ENCODE measurements at regions not wholly inside any gene's neighbourhood (a gene's known extent, or its start where the extent isn't known, plus 50 kb on each side); places are given as distances from the start of the nearest gene placed in this dataset.

- no peak for DNase-seq
These were observed 83.2 kb upstream of the DIO3 start for GRCh38 chr14:101478096-101478495.

GRCh38 chr14:101478796-101479410, 82.4 kb upstream of the DIO3 start:
- DNase-seq: no peak

GRCh38 chr14:101480022-101480746, 81.1 kb upstream of the DIO3 start:
- no peak for DNase-seq

DNA sequence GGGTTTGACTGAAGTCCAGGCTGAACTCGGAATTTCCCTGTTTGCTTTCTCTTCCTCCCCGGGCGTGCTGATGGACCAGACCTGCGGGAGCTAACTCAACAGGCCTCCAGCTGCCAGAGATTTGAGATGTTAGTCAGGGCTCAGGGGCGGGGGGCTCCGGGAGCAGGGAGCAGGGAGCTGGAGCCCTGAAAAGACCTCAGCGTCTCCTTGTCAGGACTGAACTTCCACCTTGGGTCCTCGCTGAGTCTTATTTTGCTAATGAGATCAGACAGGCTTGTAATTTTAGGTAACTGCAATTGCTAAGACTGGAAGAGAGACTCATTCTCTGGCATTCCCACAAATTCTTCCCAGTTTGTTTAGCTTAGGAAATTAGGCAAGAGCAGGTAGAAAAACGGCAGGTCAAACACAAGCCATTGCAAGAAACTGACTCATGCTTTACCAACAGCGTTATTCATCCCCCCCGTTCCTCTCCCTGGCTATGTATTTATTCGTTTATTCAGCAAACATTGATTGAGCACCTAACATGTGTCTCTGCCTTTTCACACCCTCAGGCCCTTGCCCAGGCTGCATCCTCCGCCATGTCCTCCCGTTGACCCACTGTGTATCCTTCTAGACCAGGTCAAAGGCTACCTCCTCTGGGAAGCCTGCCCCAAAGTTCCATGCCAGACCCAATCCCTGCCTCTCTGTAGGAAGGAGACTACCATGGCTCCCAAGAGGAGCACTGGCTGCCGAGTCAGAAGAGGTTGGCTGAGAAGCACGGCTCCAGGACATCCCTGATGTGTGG, 80.4 kb upstream of the DIO3 start:
- DNase-seq: peak; percentile 38

DNA sequence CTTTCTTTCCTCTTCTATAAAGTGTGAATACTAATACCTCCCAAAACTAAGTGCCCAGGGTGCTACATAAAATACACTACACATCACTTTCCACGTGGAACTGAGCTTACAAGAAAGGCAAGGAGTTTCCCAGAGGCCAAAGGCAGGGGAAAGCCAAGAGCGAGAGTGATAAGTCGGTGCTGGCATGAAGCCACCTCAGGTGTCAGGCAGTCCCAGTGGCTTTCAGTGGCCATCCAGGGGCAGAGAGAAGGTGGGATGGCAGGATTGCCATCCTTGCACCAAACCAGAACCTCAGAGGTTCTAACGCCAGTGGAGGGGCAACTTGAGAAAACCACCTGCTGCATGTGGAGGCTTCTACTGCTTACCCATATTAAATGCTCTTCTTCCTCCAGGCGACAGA, 79.7 kb upstream of the DIO3 start:
- no peak for DNase-seq

GRCh38 chr14:101482066-101482465, 79.2 kb upstream of the DIO3 start:
- DNase-seq: no peak

DNA sequence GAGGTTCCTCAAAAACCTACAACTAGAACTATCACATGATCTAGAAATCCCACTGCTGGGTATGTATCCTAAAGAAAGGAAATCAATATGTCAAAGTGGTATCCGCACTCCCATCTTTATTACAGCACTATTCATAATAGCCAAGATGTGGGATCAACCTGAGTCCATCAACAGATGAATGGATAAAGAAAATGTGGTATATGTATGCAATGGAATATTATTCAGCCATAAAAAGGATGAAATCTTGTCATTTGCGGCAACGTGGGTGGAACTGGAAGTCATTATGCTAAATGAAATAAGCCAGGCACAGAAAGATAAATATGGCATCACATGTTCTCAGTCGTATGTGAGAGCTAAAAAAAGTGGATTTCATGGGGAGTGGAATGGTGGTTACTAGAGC, 77.5 kb upstream of the DIO3 start:
- DNase-seq: no peak

DNA sequence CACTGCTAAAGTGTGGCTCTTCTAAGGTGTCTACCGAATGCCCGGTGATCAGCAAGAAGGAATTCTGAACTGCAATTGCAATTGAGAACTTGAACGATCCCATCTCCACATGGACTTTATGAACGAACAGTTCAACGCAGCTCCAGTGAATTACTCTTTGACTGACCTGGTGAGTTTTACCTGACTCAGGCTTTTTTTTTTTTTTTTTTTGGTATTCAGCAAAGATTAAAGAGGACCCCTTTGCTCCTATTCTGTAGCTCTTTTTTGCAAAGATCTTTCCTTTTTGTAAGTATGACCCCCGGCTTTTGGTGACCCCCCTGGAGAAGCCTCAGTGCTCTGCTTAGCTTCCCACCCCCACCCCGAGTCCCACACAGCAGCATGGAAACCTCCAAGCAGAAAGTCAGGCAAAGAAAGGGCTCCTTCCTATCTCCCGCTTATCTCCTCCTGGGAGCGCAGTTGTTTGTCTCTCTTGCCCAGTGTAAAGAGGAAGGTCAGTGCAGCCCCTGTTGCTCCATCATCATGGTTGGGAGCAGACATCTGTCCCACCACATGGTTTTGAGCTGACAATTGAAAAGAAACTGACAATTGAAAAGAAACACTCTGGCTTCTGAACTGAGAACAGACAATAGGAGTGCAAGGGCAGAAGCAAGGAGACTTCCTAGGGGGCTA, 72.1 kb upstream of the DIO3 start:
- DNase-seq: no peak

DNA sequence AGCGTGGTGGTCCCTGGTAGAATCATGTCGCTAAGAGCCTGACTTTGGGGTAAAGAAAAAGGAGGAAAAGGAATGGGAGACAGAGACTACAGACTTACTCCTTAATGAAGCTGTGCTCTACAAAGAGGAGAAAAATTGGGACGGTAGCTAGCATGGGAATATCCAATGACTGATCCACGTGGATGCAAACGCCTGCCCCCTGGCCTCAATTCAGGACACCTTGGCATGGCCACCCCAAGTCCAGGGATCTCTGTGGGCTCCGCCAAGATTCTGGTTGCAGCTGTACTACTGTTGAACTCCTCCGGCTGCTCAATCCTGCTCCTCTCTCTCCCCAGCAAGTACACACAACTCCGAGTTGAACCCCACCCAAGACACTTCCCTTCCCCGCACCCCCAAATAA, 70.5 kb upstream of the DIO3 start:
- DNase-seq: no peak

DNA sequence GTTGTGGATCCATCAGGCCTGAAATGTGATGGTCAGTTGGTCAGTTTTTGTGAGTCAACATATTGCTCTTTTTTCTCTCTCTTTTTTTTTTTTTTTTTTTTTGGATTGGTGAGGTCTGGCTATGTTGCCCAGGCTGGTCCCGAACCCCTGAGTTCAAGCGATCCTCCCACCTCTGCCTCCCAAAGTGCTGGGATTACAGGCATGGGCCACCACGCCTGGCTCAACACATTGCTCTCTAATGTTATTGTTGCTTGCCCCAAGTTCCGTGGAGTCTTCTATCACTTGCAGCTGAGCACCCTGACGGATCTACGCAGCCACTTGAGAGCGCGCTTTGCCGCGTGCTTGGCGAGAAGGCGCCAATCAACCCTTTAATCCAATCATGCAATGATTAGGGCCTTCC, 69.5 kb upstream of the DIO3 start:
- no peak for DNase-seq

- no peak for DNase-seq
These were observed 68.6 kb upstream of the DIO3 start for GRCh38 chr14:101492716-101493115.

GRCh38 chr14:101494826-101495225, 66.5 kb upstream of the DIO3 start:
- DNase-seq: no peak

- DNase-seq: no peak
These were observed 66.0 kb upstream of the DIO3 start for GRCh38 chr14:101495284-101495683.

DNA sequence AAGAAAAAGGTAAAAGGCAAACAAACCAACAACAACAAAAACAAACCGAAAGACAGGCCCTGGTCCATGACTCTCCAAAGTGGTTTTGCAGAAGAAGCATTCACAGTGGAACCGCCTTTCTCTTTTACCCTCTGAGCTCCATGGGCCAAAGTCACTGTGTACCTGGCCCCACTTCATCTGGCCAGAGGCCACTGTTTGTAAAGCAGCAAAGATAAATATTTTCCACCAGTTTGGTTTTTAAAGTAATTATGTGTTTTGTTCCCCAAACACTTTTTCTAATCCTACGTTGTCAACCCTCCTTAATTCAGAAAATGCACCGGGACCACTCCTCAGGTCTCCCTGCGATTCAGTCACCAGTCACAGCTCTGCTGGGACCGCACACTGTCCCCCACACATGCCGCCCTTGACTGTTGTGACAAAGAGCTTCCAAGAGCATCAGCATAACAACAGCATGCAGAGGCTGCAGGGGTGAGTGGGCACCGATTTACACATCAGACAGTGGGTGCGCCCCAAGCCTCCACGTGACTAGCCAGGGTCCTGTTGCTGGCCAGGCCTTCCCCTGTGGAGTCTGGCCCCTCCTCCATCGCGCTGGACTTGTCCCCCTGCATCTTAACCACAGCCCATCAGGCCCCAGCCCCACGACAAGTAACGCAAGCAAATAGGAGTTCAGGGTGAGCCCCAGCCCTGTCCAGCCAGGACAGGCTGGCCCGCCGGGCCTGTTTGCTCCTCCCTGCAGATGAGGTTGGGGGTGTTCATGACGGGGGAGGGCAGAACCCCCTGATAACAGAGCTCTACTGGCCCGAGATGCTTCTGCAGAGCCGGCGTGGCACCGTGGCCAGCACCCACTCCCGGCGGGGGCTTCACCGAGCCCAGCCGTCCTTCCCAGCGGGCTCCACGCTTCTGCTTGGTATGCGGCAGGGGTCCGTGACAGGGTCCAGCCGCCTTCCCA, 65.2 kb upstream of the DIO3 start:
- no peak for DNase-seq

GRCh38 chr14:101496776-101497683, 64.3 kb upstream of the DIO3 start:
- no peak for DNase-seq

- DNase-seq: no peak
These were observed 63.4 kb upstream of the DIO3 start for GRCh38 chr14:101497684-101498525.

DNA sequence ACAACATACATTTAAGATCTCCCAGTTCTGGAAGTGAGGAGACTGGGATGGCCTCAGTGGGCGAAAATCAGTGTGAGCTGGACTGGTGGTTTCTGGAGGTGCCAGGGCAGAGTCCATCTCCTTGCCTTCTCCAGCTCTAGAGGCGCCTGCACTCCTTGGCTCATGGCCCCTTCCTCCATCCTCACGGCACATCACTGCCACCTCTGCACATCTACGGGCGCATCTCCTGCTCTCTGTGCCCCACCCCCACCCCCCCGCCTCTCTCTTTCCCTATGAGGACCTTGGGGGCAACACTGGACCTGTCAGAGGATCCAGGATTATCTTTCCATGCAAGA, 62.8 kb upstream of the DIO3 start:
- no peak for DNase-seq

- no peak for DNase-seq
These were observed 62.2 kb upstream of the DIO3 start for GRCh38 chr14:101499080-101499479.

DNA sequence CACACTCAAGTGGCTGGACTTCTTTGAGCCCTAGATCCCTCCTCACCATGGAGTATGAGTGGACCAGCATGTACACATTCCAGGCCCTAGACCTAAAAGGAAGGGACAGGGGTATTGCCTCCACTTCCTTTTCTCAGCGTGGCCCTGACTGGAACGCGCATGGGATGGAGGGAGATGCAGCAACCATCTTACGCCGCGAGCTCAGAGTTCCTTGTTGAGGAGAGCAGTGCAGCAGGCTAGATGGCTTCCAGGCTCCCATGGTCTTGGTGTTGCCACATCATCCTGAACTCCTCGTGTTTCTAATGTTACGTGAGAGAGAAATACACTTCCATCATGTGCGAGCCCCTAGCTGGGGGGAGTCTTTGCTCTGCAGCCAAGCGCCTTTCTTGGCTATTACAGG, 61.8 kb upstream of the DIO3 start:
- DNase-seq: no peak

GRCh38 chr14:101500061-101500460, 61.2 kb upstream of the DIO3 start:
- no peak for DNase-seq

Measured in fibroblast of upper back skin (primary cell).